ENCODE measurements at regions not wholly inside any gene's neighbourhood (a gene's known extent, or its start where the extent isn't known, plus 50 kb on each side); places are given as distances from the start of the nearest gene placed in this dataset.

GRCh38 chr5:2586016-2586715, 165.3 kb downstream of the IRX2 start:
- Histone ChIP-seq H3K4me3 (no peak overlapping the region), H3K36me3 (no peaks in the 10 kb centered on the region), H3K9me3 (no peaks in the 10 kb centered on the region), H3K27me3 (peaks cover 0 to 4% (median 0%) of the 10 kb centered on the region in 4 donors), H3K4me1 (no peaks in the 10 kb centered on the region), H3K27ac (no peak overlapping the region)
- WGBS, 2 donors: 70 to 82% methylated on average over 9 of the region's 9 CpGs
- DNase-seq (no peak), ATAC-seq (no peak), FAIRE-seq (no peak)
- TF ChIP-seq CTCF (IDR thresholded peaks at IDR 0.05): no peak
- intact Hi-C loops (cut with DNase I): no loop called here

- Histone ChIP-seq H3K36me3 (no peaks in the 10 kb centered on the region), H3K4me1 (no peaks in the 10 kb centered on the region), H3K27ac (no peak overlapping the region), H3K27me3 (peaks cover 0 to 4% (median 0%) of the 10 kb centered on the region in 4 donors), H3K9me3 (no peaks in the 10 kb centered on the region), H3K4me3 (no peak overlapping the region)
- 33 to 42% methylated on average over 3 of the region's 3 CpGs for WGBS, 2 donors
- intact Hi-C loops (cut with DNase I): no loop called here
- no peak for TF ChIP-seq CTCF (IDR thresholded peaks at IDR 0.05)
- FAIRE-seq (no peak), ATAC-seq (no peak), DNase-seq (no peak)
Observed at GRCh38 chr5:2584579-2585269, 166.8 kb downstream of the IRX2 start.

- no peak for ATAC-seq
- Histone ChIP-seq H3K27ac (no peak overlapping the region), H3K27me3 (peaks cover 0 to 4% (median 0%) of the 10 kb centered on the region in 4 donors), H3K4me1 (no peaks in the 10 kb centered on the region), H3K4me3 (no peak overlapping the region), H3K36me3 (no peaks in the 10 kb centered on the region), H3K9me3 (no peaks in the 10 kb centered on the region)
- no peak for DNase-seq
- intact Hi-C loops (cut with DNase I): no loop called here
- FAIRE-seq: no peak
- WGBS, 2 donors: 63 to 82% methylated on average over 4 of the region's 4 CpGs
- no peak for TF ChIP-seq CTCF (IDR thresholded peaks at IDR 0.05)
Observed at GRCh38 chr5:2582507-2582906, 169.0 kb downstream of the IRX2 start.

GRCh38 chr5:2582106-2582505, 169.4 kb downstream of the IRX2 start:
- FAIRE-seq (no peak), DNase-seq (no peak), ATAC-seq (no peak)
- no peak overlapping the region for H3K27ac ChIP-seq
- H3K27me3 ChIP-seq: peaks cover 0 to 4% (median 0%) of the 10 kb centered on the region in 4 donors
- no peaks in the 10 kb centered on the region for H3K9me3 ChIP-seq
- no peaks in the 10 kb centered on the region for H3K4me1 ChIP-seq
- WGBS, 2 donors: 64 to 82% methylated on average over 7 of the region's 7 CpGs
- intact Hi-C loops (cut with DNase I): no loop called here
- H3K4me3 ChIP-seq: no peak overlapping the region
- TF ChIP-seq CTCF (IDR thresholded peaks at IDR 0.05): no peak
- no peaks in the 10 kb centered on the region for H3K36me3 ChIP-seq

- no peaks in the 10 kb centered on the region for H3K9me3 ChIP-seq
- H3K27me3 ChIP-seq: peaks cover 0 to 4% (median 0%) of the 10 kb centered on the region in 4 donors
- WGBS, 2 donors: 75 to 77% methylated on average over 5 of the region's 5 CpGs
- ATAC-seq (no peak), FAIRE-seq (no peak), DNase-seq (no peak)
- no peaks in the 10 kb centered on the region for H3K4me1 ChIP-seq
- intact Hi-C loops (cut with DNase I): no loop called here
- no peak overlapping the region for H3K4me3 ChIP-seq
- no peak for TF ChIP-seq CTCF (IDR thresholded peaks at IDR 0.05)
- H3K27ac ChIP-seq: no peak overlapping the region
- no peaks in the 10 kb centered on the region for H3K36me3 ChIP-seq
Observed at GRCh38 chr5:2581418-2581817, 170.1 kb downstream of the IRX2 start.
